PC-9 (cell line): ENCODE measurements at regions not wholly inside any gene's neighbourhood (a gene's known extent, or its start where the extent isn't known, plus 50 kb on each side); places are given as distances from the start of the nearest gene placed in this dataset.
A peak's percentile ranks its signal among the peaks of the same experiment; 100 is the strongest.

Experiments
- BruUV-seq: library from RNA; stranded (reverse); fragments of 400-500 nt; replicated peaks from 2 replicates; lab custom pipeline; 2021; lab: Mats Ljungman, UMichigan
- CTCF ChIA-PET: fragments of 300-600 bp; sonication (Branson Sonifier 250); formaldehyde crosslinking; loops from one replicate; lab custom pipeline; 2022; ENCODE audit warnings: antibody characterized with exemption; lab: Charles Lee
- POLR2A ChIA-PET: fragments of 300-600 bp; sonication (Branson Sonifier 250); formaldehyde crosslinking; loops from one replicate; lab custom pipeline; 2022; ENCODE audit warnings: antibody characterized with exemption; ENCODE audit not compliant: unreplicated experiment; lab: Charles Lee
- DNase-seq, 2 experiments: peaks; one replicate each; pipeline versions ENCODE4 v3.0.0 to v3.0.0-alpha.2; 2015 to 2022; ENCODE audit warnings: mixed read lengths in 1 of 2
- H2AFZ ChIP-seq: fragments of 200-600 bp; sonication (generic); 2 replicates; pipeline ENCODE4 v1.8.1; 2017; ENCODE audit warnings: antibody characterized with exemption
- H3F3A ChIP-seq: fragments of 200-600 bp; sonication (generic); 2 replicates; pipeline ENCODE4 v1.8.1; 2017; ENCODE audit warnings: antibody characterized with exemption, mild to moderate bottlenecking, low read depth; ENCODE audit not compliant: insufficient read depth
- H3K27ac ChIP-seq: fragments of 200-600 bp; sonication (generic); 2 replicates; pipeline ENCODE4 v1.6.1; 2016; ENCODE audit warnings: mixed run types
- H3K27me3 ChIP-seq: fragments of 200-600 bp; sonication (generic); 2 replicates; pipeline ENCODE4 v1.6.1; 2016; ENCODE audit warnings: low read depth, mixed run types; ENCODE audit not compliant: insufficient read depth
- H3K36me3 ChIP-seq: fragments of 200-600 bp; sonication (generic); 2 replicates; pipeline ENCODE4 v1.6.1; 2016; ENCODE audit warnings: low read depth, mixed run types
- H3K4me1 ChIP-seq: fragments of 200-600 bp; sonication (generic); replicated peaks from 2 replicates; pipeline ENCODE4 v1.6.1; 2016; ENCODE audit warnings: mixed run types; ENCODE audit not compliant: insufficient read depth
- H3K4me2 ChIP-seq: fragments of 200-600 bp; sonication (generic); 2 replicates; pipeline ENCODE4 v1.6.1; 2017; ENCODE audit warnings: mixed run types
- H3K4me3 ChIP-seq: fragments of 200-600 bp; sonication (generic); 2 replicates; pipeline ENCODE4 v1.6.1; 2016; ENCODE audit warnings: mixed run types
- H3K79me2 ChIP-seq: fragments of 200-600 bp; sonication (generic); 2 replicates; pipeline ENCODE4 v1.6.1; 2017; ENCODE audit warnings: low read depth, mixed run types
- H3K9me2 ChIP-seq: fragments of 200-600 bp; sonication (generic); 2 replicates; pipeline ENCODE4 v1.8.1; 2017; ENCODE audit warnings: mild to moderate bottlenecking; ENCODE audit not compliant: insufficient read depth
- H3K9me3 ChIP-seq: fragments of 200-600 bp; sonication (generic); 2 replicates; pipeline ENCODE4 v1.8.1; 2016; ENCODE audit warnings: low read depth; ENCODE audit not compliant: insufficient read depth
- H4K20me1 ChIP-seq: fragments of 200-600 bp; sonication (generic); 2 replicates; pipeline ENCODE4 v1.8.1; 2017; ENCODE audit not compliant: insufficient read depth
- EZH2 ChIP-seq: fragments of 200-600 bp; sonication (generic); IDR thresholded peaks from 2 replicates; pipeline ENCODE4 v1.8.0; 2017; ENCODE audit warnings: antibody characterized with exemption, low read depth
- intact Hi-C: fragments of 100-400 bp; cut with micrococcal nuclease; formaldehyde crosslinking; loops from one replicate; pipeline ENCODE4 v1.10.0; 2022; ENCODE audit not compliant: unreplicated experiment
- TF ChIP-seq, protein P1 (sequence below): fragments of 200-600 bp; sonication (generic); conservative IDR thresholded peaks from 2 replicates; pipeline ENCODE4 v1.6.1; 2017; ENCODE audit warnings: mixed run types, antibody characterized with exemption, mild to moderate bottlenecking, moderate library complexity

DNA sequence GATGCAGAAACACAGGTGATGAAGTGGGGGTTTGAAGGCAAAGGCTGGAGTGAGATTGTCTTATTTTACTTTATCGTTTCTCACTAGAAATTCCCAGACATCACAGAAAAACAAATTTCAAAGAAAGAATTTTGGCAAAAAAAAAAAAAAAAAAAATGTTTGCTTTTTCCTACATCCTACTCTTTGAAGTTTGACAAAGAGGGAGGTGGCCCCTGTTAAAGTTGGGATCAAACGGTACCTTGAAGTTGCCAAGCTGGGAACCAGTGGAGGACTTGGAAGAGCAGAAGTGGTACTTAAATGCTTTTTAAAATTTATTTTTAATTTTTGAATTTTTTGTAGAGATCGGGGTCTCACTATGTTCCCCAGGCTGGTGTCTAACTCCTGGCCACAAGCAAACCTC, 63.9 kb upstream of the KIF5B start:
- DNase-seq, result no peak
- no peak overlapping the region for H3K4me2 ChIP-seq
- CTCF ChIA-PET, result no interaction called here
- TF ChIP-seq EZH2, result no peak
- TF ChIP-seq, protein P1, sequence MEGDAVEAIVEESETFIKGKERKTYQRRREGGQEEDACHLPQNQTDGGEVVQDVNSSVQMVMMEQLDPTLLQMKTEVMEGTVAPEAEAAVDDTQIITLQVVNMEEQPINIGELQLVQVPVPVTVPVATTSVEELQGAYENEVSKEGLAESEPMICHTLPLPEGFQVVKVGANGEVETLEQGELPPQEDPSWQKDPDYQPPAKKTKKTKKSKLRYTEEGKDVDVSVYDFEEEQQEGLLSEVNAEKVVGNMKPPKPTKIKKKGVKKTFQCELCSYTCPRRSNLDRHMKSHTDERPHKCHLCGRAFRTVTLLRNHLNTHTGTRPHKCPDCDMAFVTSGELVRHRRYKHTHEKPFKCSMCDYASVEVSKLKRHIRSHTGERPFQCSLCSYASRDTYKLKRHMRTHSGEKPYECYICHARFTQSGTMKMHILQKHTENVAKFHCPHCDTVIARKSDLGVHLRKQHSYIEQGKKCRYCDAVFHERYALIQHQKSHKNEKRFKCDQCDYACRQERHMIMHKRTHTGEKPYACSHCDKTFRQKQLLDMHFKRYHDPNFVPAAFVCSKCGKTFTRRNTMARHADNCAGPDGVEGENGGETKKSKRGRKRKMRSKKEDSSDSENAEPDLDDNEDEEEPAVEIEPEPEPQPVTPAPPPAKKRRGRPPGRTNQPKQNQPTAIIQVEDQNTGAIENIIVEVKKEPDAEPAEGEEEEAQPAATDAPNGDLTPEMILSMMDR, result no peak
- intact Hi-C loops, result no loop called here
- no peaks in the 10 kb centered on the region for H3K36me3 ChIP-seq
- H4K20me1 ChIP-seq, result no peaks in the 10 kb centered on the region
- H3K9me2 ChIP-seq, result no peaks in the 10 kb centered on the region
- H3K9me3 ChIP-seq, result no peaks in the 10 kb centered on the region
- H3K4me3 ChIP-seq, result no peak overlapping the region
- BruUV-seq, result no TSS peak
- POLR2A ChIA-PET, result no interaction called here
- no peaks in the 10 kb centered on the region for H3K79me2 ChIP-seq
- H3K4me1 ChIP-seq, result no peaks in the 10 kb centered on the region
- no peaks in the 10 kb centered on the region for H3K27me3 ChIP-seq
- no peak overlapping the region for H3K27ac ChIP-seq
- no peak overlapping the region for H2AFZ ChIP-seq
- H3F3A ChIP-seq, result no peaks in the 10 kb centered on the region

DNA sequence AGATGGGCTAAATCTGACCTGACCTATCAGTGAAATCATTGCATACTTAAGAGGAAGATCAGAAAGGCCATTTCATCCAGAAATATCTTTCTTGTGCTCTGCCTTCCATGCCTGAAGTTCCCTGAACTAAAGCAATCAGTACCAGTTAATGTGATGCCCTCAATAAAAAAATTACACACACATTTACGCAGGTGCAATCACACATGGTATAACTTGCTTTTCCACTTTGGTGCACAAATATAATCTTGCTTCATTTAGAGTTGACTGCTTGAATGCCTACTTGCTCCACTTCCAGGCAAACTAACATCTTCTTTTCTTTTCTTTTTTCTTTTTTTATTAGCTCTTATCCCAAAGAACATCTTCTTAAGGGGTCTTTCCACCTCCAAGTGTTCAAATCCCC, 58.3 kb upstream of the KIF5B start:
- Histone ChIP-seq H3K4me3 (no peak overlapping the region), H3K27ac (no peak overlapping the region), H3K4me1 (peaks cover 19% of the 10 kb centered on the region), H3K27me3 (no peaks in the 10 kb centered on the region), H3K4me2 (no peak overlapping the region), H3K36me3 (no peaks in the 10 kb centered on the region), H3K79me2 (no peaks in the 10 kb centered on the region), H3K9me2 (no peaks in the 10 kb centered on the region), H2AFZ (no peak overlapping the region), H4K20me1 (no peaks in the 10 kb centered on the region), H3K9me3 (no peaks in the 10 kb centered on the region), H3F3A (peaks cover 4% of the 10 kb centered on the region; the same call in 1 of the 2 replicates)
- intact Hi-C loops, result no loop called here
- ChIA-PET POLR2A (interaction anchor here (0.6 kb wide), 1 partner anchor 246 kb away, joined by 5 read pairs; no protein-coding TSS in a partner anchor), CTCF (no interaction called here)
- peak in 1 of 2 experiments; percentile 39 for DNase-seq
- no TSS peak for BruUV-seq
- TF ChIP-seq, protein P1, result no peak
- no peak for TF ChIP-seq EZH2

DNA sequence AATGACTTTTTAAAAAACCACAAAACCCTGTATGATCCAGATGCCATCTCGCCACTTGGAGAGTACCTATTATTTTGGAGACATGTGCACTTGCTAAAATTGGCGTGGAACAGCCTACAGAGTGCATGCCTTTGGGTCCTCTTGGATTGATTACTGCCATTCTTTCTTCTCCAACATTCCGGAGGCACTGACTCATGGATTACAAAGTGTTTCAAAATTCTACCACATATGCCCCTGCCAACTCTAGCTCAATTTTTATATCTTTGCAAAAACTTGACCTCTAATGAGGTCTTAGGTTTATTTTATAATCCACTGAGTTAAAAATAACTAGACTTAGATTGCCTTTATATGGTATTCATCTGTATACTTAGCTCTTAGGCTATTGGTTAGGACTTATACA, 55.8 kb upstream of the KIF5B start:
- no peaks in the 10 kb centered on the region for H3K9me3 ChIP-seq
- BruUV-seq, result no TSS peak
- CTCF ChIA-PET, result no interaction called here
- no peaks in the 10 kb centered on the region for H4K20me1 ChIP-seq
- H3K79me2 ChIP-seq, result no peaks in the 10 kb centered on the region
- H3K36me3 ChIP-seq, result no peaks in the 10 kb centered on the region
- H3K4me1 ChIP-seq, result peaks cover 19% of the 10 kb centered on the region
- TF ChIP-seq EZH2, result no peak
- TF ChIP-seq, protein P1, result no peak
- POLR2A ChIA-PET, result interaction anchor here (0.6 kb wide), 1 partner anchor 432 kb away, joined by 8 read pairs; no protein-coding TSS in a partner anchor
- H3K27ac ChIP-seq, result peak overlapping the region; percentile 50
- no peaks in the 10 kb centered on the region for H3K27me3 ChIP-seq
- peak overlapping the region; percentile 39 for H3K4me2 ChIP-seq
- H3K4me3 ChIP-seq, result no peak overlapping the region
- H2AFZ ChIP-seq, result no peak overlapping the region
- no peaks in the 10 kb centered on the region for H3K9me2 ChIP-seq
- intact Hi-C loops, result no loop called here
- peak; percentile 30 to 70 for DNase-seq
- peaks cover 4% of the 10 kb centered on the region; the same call in 1 of the 2 replicates for H3F3A ChIP-seq
